ENCODE measurements at regions not wholly inside any gene's neighbourhood (a gene's known extent, or its start where the extent isn't known, plus 50 kb on each side); places are given as distances from the start of the nearest gene placed in this dataset.

DNA sequence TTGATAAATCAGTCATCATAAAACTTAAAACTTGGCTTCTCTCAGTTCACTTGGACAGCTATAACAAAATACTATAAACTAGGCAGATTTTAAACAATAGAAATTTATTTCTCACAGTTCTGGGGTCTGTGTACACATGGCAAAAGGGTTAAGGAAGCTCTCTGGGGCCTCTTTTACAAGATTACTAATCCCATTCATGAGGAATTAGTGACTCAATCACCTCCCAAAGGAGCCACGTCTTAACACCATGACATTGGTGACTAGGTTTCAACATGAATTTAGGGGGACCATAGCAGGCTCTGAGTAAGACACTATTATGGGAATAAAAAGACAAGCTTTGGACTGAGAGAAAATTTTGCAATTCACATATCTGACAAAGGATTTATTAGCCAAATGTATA, 436.5 kb downstream of the PDZRN4 start:
- no peaks in the 10 kb centered on the region for H3K79me2 ChIP-seq (replicated peaks; ENCODE audit: insufficient read depth, low read length)
- no peak overlapping the region for H3K4me3 ChIP-seq (ENCODE audit: low read length)
- no peak for TF ChIP-seq SMC3 (conservative IDR thresholded peaks at IDR 0.05; ENCODE audit: poor library complexity)
- no peak for TF ChIP-seq POLR2AphosphoS5 (IDR thresholded peaks at IDR 0.05)
- TF ChIP-seq EZH2 (IDR thresholded peaks at IDR 0.05; ENCODE audit: borderline replicate concordance, insufficient read depth, low read length, poor library complexity, severe bottlenecking): no peak
- no peak for TF ChIP-seq RAD21 (conservative IDR thresholded peaks at IDR 0.05)
- TF ChIP-seq TAF1 (IDR thresholded peaks at IDR 0.05; ENCODE audit: low read depth): no peak
- H3K9me2 ChIP-seq (ENCODE audit: insufficient read depth, low read length): no peaks in the 10 kb centered on the region
- H3K27me3 ChIP-seq (ENCODE audit: insufficient read depth, low read depth, low read length): no peaks in the 10 kb centered on the region
- H3K9ac ChIP-seq (ENCODE audit: low read length): no peak overlapping the region
- H4K20me1 ChIP-seq (ENCODE audit: insufficient read depth): no peaks in the 10 kb centered on the region
- H3K27ac ChIP-seq (ENCODE audit: low read length): no peak overlapping the region
- no peak overlapping the region for H2AFZ ChIP-seq (ENCODE audit: low read depth, low read length)
- peaks cover 5% of the 10 kb centered on the region for H3K9me3 ChIP-seq (ENCODE audit: low read length)
- no peaks in the 10 kb centered on the region for H3K36me3 ChIP-seq (ENCODE audit: insufficient read depth, low read length)
- H3F3A ChIP-seq (ENCODE audit: insufficient read depth, low read length, poor library complexity, severe bottlenecking): no peaks in the 10 kb centered on the region
- H3K4me2 ChIP-seq (ENCODE audit: low read length): no peak overlapping the region

Small RNAs in the stretch of these regions (small RNA-seq; reads per million reads assigned to genes)
- 0 reads per million in 3 experiments for gene RNA5SP360

All from neural cell (in vitro differentiated cells).